Globus pallidus (tissue), 1 donor: ENCODE measurements at regions not wholly inside any gene's neighbourhood (a gene's known extent, or its start where the extent isn't known, plus 50 kb on each side); places are given as distances from the start of the nearest gene placed in this dataset.

Experiments
- DNase-seq: peaks from one replicate; pipeline ENCODE4 v3.0.0-alpha.2; 2015; ENCODE audit warnings: low spot score

DNA sequence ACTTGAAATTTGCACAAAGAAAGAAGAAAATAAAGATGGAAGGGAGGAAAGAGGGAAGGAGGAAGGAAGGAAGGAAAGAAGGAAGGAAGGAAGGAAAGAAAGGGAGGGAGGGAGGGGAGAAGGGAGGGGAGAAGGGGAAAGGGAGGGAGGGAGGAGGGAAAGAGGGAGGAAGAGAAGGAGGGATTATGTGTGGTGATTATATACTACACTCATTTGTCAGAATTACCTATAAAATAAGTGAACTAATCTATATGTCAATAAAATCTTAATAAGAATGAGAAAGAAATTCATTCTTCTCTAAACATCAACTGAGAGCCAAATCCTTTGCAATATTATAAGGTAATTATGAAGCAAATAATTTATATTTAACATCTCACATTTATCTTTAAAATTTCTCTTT, 77.9 kb upstream of the TFAP2D start:
- DNase-seq, result no peak

DNA sequence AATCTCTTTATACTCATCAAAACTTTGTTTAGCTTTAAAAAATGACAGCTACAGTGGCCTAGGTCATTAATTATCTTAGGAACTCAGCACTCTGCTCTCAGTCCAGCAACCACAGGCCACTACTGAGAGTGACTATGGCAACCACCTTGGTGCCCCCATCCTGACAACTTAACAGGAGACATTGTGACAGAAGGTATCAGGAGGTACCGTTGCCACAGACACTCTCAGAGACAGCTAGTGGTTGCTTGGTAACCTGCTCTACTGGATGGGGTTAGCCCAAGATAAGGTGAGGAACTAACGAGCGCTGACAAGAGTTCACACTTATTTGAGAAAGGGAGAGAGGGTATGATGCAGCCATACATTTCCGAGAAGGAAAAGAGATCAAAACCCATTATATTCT, 76.1 kb upstream of the TFAP2D start:
- DNase-seq, result no peak

DNA sequence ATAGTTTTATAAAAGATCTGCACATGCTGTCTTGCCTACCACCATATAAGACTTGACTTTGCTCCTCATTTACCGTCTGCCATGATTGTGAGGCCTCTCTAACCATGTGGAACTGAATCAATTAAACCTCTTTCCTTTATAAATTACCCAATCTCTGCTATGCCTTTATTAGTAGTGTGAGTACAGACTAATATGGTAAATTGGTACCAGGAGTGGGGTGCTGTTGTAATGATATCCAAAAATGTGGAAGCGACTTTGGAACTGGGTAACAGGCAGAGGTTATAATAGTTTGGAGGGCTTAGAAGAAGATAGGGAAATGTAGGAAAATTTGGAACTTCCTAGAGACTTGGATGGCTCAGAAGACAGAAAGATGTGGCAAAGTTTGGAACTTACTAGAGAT, 64.2 kb upstream of the TFAP2D start:
- no peak for DNase-seq

DNA sequence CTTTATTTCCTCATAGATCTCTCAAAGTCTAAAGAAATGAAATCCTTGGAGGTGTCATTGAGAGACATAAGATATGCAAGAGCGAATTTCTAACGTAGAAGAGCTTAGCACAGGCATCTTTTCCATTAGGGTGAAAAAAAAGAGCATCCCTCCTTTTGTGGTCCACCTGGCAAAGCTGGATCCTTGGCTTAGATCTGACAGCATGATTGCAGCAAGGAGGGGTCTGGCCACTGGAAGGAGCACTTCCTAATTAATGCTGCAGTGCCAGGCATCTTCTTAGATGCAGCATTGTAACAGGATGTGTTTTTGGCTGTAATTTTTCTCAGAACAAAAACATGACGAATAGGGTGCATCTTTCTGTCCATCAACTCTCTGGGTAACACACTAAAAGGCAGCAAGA, 60.1 kb upstream of the TFAP2D start:
- DNase-seq, result no peak

DNA sequence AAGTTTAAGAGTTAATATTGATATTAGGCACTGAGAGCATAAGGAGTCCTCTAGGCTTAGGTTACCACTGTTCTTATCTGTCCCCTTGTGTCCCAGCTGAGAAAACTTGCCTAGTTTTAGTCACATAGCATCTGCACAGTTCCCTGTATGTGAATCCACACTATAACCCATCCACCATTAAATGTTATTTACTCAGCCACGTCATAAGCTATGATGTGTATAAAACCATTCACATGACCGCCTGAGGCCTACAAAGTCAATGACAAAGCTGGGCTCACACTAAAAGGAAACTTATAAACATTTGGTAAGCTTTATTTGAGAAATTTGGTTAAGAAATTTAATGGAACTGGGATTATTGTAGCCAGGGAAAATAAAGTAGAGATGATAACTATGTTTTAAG, 59.2 kb upstream of the TFAP2D start:
- no peak for DNase-seq

DNA sequence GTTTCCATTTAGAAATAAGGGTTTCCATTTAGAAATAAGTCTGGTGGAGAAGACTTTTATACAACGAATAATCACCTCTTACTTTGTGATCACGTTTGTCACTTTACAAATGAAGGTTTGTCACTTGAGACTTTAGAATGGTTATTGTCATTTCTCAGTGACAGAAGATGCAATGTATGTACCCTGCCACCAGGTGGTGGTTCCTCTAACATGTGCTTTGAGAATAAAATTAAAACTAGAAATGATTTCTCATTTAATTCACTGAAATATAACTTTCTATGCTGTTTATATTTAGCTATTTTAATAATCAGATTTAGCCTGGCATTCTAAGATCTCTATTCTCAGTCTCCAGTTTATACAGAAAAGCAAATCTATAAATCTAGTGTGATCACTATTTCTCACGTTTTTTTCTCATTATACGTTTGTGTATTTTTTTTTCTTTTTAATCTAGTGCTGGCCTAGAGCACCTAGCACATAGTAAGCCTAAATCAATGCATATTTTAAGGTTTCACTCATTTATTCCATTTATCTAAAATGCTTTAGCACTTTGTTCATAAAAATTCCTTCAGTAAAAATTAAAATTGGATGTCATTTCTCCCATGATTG, 57.4 kb upstream of the TFAP2D start:
- DNase-seq, result no peak

DNA sequence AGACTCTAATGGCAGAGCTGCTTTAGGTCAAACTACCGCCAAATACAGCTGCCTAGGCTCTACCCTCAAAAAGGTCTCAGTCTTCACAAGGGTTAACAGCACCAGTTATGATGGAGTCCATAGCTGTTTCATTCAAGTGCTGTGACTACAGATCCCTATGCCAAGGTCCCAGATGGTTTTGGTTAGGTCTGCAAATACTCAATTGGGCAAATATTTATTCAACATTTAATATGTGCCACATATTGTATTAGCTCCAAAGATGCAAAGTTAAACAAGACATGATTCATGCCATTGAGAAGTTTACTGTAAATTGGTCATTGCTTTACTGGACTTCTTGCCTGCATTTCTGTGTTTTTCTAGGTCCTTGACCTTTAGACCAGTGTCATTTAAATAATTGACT, 55.8 kb upstream of the TFAP2D start:
- DNase-seq, result no peak

DNA sequence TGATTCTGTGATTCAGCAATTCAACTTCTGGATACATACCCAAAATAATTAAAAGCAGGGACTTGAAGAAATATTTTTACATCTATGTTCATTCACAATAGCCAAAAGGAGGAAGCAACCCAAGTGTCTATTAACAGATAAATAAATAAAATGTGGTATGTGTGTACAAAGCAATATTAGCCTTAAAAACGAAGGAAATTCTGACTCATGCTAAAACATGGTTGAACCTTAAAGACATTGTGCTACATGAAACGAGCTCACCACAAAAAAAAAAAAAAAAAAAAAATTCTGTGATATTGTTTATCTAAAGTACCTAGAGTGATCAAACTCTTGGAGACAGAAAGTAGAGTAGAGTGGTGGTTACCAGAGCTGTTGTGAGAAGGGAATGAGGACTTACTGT, 54.8 kb upstream of the TFAP2D start:
- no peak for DNase-seq

DNA sequence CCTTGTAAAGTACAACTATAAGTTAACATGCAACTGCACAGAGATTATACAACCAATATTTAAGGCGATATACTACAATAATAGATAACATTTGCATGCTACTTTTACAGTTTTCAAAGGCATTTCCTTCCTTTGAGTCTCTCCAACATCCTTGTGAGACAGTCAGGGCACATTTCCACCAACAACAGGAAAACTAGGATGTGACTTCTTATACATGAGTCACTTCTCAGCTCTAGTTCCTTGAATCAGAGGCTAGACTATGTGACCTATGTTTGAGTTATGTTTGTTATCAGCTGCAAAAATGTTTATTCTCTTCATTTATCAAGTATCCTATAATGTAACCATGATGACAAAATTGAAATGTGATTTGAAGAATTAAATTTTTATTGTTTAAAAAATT, 51.7 kb upstream of the TFAP2D start:
- no peak for DNase-seq
